GM23248 (cell line): ENCODE measurements at regions not wholly inside any gene's neighbourhood (a gene's known extent, or its start where the extent isn't known, plus 50 kb on each side); places are given as distances from the start of the nearest gene placed in this dataset.

Source experiments
- EZH2 ChIP-seq: fragments of 200-600 bp; sonication (generic); IDR thresholded peaks from 2 replicates; pipeline ENCODE4 v1.6.1; 2018; ENCODE audit warnings: antibody characterized with exemption, mild to moderate bottlenecking; ENCODE audit not compliant: insufficient read depth, poor library complexity, severe bottlenecking
- EZH2phosphoT487 ChIP-seq: fragments of 200-600 bp; sonication (generic); IDR thresholded peaks from 2 replicates; pipeline ENCODE4 v1.6.1; 2018; ENCODE audit warnings: antibody characterized with exemption, moderate library complexity, mild to moderate bottlenecking, low read depth; ENCODE audit not compliant: insufficient read depth

GRCh38 chr4:181538431-181538830 is 704.8 kb upstream of the TENM3 start:
- TF ChIP-seq EZH2phosphoT487 (no peak), EZH2 (no peak)
